ENCODE measurements at regions not wholly inside any gene's neighbourhood (a gene's known extent, or its start where the extent isn't known, plus 50 kb on each side); places are given as distances from the start of the nearest gene placed in this dataset.

DNA sequence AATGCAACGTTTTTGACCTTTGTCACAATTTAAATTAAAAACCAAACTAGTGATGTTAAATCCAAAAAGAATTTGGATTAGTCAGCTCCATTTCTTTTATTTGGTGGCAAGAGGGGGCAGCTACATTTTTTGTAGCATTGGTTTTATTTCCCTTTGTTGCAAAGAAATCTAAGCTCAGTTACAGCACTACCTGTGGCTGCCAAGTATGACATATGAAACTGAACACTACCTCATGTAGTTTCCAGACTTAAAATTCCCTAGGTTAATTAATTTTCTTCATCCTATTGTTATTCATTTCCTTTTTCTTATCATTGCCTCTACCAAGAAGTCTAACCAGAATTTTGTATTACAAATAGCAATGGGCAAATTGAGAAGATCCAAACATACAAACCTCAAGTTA, 393.5 kb downstream of the BRINP1 start:
- no peak for TF ChIP-seq POLR2AphosphoS5 (IDR thresholded peaks at IDR 0.05)
- TF ChIP-seq, protein P1, sequence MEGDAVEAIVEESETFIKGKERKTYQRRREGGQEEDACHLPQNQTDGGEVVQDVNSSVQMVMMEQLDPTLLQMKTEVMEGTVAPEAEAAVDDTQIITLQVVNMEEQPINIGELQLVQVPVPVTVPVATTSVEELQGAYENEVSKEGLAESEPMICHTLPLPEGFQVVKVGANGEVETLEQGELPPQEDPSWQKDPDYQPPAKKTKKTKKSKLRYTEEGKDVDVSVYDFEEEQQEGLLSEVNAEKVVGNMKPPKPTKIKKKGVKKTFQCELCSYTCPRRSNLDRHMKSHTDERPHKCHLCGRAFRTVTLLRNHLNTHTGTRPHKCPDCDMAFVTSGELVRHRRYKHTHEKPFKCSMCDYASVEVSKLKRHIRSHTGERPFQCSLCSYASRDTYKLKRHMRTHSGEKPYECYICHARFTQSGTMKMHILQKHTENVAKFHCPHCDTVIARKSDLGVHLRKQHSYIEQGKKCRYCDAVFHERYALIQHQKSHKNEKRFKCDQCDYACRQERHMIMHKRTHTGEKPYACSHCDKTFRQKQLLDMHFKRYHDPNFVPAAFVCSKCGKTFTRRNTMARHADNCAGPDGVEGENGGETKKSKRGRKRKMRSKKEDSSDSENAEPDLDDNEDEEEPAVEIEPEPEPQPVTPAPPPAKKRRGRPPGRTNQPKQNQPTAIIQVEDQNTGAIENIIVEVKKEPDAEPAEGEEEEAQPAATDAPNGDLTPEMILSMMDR (IDR thresholded peaks at IDR 0.05): no peak
